ENCODE measurements at regions not wholly inside any gene's neighbourhood (a gene's known extent, or its start where the extent isn't known, plus 50 kb on each side); places are given as distances from the start of the nearest gene placed in this dataset.
"Not testable (repeated sequence)": the region's sequence is repeated elsewhere in the genome, so short reads cannot be mapped to it uniquely, and the experiment has no call there.

DNA sequence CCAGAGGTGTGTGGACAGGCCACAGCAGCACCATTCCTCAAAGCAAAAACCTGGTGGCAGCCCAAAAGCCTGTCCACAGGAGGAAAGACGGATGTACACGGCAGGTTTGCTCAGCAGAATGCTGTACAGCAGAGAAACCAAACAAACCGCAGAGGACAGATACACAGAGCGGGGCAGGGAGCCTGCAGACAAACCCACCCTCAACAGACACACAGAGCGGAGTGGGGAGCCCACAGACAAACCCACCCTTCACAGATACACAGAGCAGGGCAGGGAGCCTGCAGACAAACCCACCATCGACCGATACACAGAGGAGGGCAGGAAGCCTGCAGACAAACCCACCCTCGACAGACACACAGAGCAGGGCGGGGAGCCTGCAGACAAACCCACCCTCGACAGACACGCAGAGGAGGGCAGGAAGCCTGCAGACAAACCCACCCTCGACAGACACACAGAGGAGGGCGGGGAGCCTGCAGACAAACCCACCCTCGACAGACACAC is 53.0 kb upstream of the METRNL start:
- intact Hi-C loops (cut with micrococcal nuclease; ENCODE audit: unreplicated experiment), result no loop called here
- H3K4me3 ChIP-seq (ENCODE audit: low read depth in 2 of 2, low read length in 2 of 2), result no peak overlapping the region
- no peaks in the 10 kb centered on the region for H3K4me1 ChIP-seq (ENCODE audit: control insufficient read depth, insufficient read depth, low read length)
- in situ Hi-C loops (cut with HindIII; ENCODE audit: low pct_unique_long_range_greater_than_20kb, low sequenced_read_pairs), result no loop called here
- no TSS peak for BruUV-seq (replicated peaks)
- H3K9me3 ChIP-seq (ENCODE audit: control insufficient read depth, insufficient read depth, low read depth, low read length), result no peaks in the 10 kb centered on the region
- ChIA-PET POLR2A (no interaction called here), CTCF (no interaction called here)
- no peaks in the 10 kb centered on the region for H3K27me3 ChIP-seq (ENCODE audit: control insufficient read depth, insufficient read depth, low read length)
- TF ChIP-seq POLR2AphosphoS5 (IDR thresholded peaks at IDR 0.05; ENCODE audit: low read depth, low read length) (no peak), REST (IDR thresholded peaks at IDR 0.05; ENCODE audit: insufficient read depth in 1 of 2, low read depth in 2 of 2, low read length in 1 of 2) (no peak), SIN3A (IDR thresholded peaks at IDR 0.05; ENCODE audit: borderline replicate concordance, insufficient read depth, low read depth, low read length) (no peak), CTCF (IDR thresholded peaks at IDR 0.05) (no peak), TCF7L2 (IDR thresholded peaks at IDR 0.05; ENCODE audit: low read depth, low read length) (no peak)
- ATAC-seq (no peak), DNase-seq (ENCODE audit: low read depth, low spot score) (no peak)
- H3K27ac ChIP-seq (ENCODE audit: low read length), result no peak overlapping the region
- H3K36me3 ChIP-seq (ENCODE audit: control insufficient read depth, insufficient read depth, low read length), result no peaks in the 10 kb centered on the region

GRCh38 chr17:83026921-83027320 is 52.5 kb upstream of the METRNL start:
- POLR2A ChIA-PET, ATAC-seq: not testable (repeated sequence)

GRCh38 chr17:83028851-83029250 is 50.6 kb upstream of the METRNL start:
- Histone ChIP-seq H3K4me1 (ENCODE audit: control insufficient read depth, insufficient read depth, low read length) (no peaks in the 10 kb centered on the region), H3K36me3 (ENCODE audit: control insufficient read depth, insufficient read depth, low read length) (0 out of 2 replicates have a peak, but pooled peaks cover 2% of the 10 kb centered on the region), H3K27me3 (ENCODE audit: control insufficient read depth, insufficient read depth, low read length) (no peaks in the 10 kb centered on the region), H3K9me3 (ENCODE audit: control insufficient read depth, insufficient read depth, low read depth, low read length) (no peaks in the 10 kb centered on the region), H3K27ac (ENCODE audit: low read length) (no peak overlapping the region), H3K4me3 (ENCODE audit: low read depth in 2 of 2, low read length in 2 of 2) (no peak overlapping the region)
- intact Hi-C loops (cut with micrococcal nuclease; ENCODE audit: unreplicated experiment), result no loop called here
- no TSS peak for BruUV-seq (replicated peaks)
- ATAC-seq (no peak), DNase-seq (ENCODE audit: low read depth, low spot score) (no peak)
- in situ Hi-C loops (cut with HindIII; ENCODE audit: low pct_unique_long_range_greater_than_20kb, low sequenced_read_pairs), result no loop called here
- ChIA-PET CTCF (no interaction called here), POLR2A (no interaction called here)
- TF ChIP-seq TCF7L2 (IDR thresholded peaks at IDR 0.05; ENCODE audit: low read depth, low read length), result no peak
- no peak for TF ChIP-seq SIN3A (IDR thresholded peaks at IDR 0.05; ENCODE audit: borderline replicate concordance, insufficient read depth, low read depth, low read length)
- no peak for TF ChIP-seq POLR2AphosphoS5 (IDR thresholded peaks at IDR 0.05; ENCODE audit: low read depth, low read length)
- no peak for TF ChIP-seq REST (IDR thresholded peaks at IDR 0.05; ENCODE audit: insufficient read depth in 1 of 2, low read depth in 2 of 2, low read length in 1 of 2)
- TF ChIP-seq CTCF (IDR thresholded peaks at IDR 0.05), result no peak

More at GRCh38 chr17:83026921-83027320, 52.5 kb upstream of the METRNL start:
- H3K4me1 ChIP-seq (ENCODE audit: control insufficient read depth, insufficient read depth, low read length); H3K27me3 ChIP-seq (ENCODE audit: control insufficient read depth, insufficient read depth, low read length); H3K4me3 ChIP-seq (ENCODE audit: low read depth in 2 of 2, low read length in 2 of 2); H3K36me3 ChIP-seq (ENCODE audit: control insufficient read depth, insufficient read depth, low read length); BruUV-seq (replicated peaks); CTCF ChIA-PET; DNase-seq (ENCODE audit: low read depth, low spot score); in situ Hi-C loops (cut with HindIII; ENCODE audit: low pct_unique_long_range_greater_than_20kb, low sequenced_read_pairs); H3K9me3 ChIP-seq (ENCODE audit: control insufficient read depth, insufficient read depth, low read depth, low read length); intact Hi-C loops (cut with micrococcal nuclease; ENCODE audit: unreplicated experiment); H3K27ac ChIP-seq (ENCODE audit: low read length): not testable (repeated sequence)
